GM23338 (cell line): ENCODE measurements at regions not wholly inside any gene's neighbourhood (a gene's known extent, or its start where the extent isn't known, plus 50 kb on each side); places are given as distances from the start of the nearest gene placed in this dataset.

ENCODE experiments used
- ATAC-seq: fragments of 200-7000 bp; cut with Tn5 transposase; 3 replicates; pipeline ENCODE4 v1.9.1; 2020
- DNase-seq: peaks from one replicate; pipeline ENCODE4 v3.0.0-alpha.2; 2015; ENCODE audit warnings: low spot score
- H2AFZ ChIP-seq: fragments of 200-600 bp; sonication (generic); 2 replicates; pipeline ENCODE4 v1.8.0; 2016; ENCODE audit warnings: antibody characterized with exemption, mild to moderate bottlenecking, moderate library complexity
- H3F3A ChIP-seq: fragments of 200-600 bp; sonication (generic); replicated peaks from 2 replicates; pipeline ENCODE4 v1.8.0; 2017; ENCODE audit warnings: antibody characterized with exemption, mixed run types, low read depth
- H3K27ac ChIP-seq: fragments of 200-600 bp; sonication (generic); 2 replicates; pipeline ENCODE4 v1.6.1; 2016; ENCODE audit warnings: low read depth
- H3K27me3 ChIP-seq: fragments of 200-600 bp; sonication (generic); 2 replicates; pipeline ENCODE4 v1.8.0; 2016; ENCODE audit warnings: mild to moderate bottlenecking, mixed run types, moderate library complexity; ENCODE audit not compliant: insufficient read depth
- H3K36me3 ChIP-seq: fragments of 200-600 bp; sonication (generic); 2 replicates; pipeline ENCODE4 v1.8.0; 2016; ENCODE audit warnings: mild to moderate bottlenecking; ENCODE audit not compliant: insufficient read depth
- H3K4me1 ChIP-seq: fragments of 200-600 bp; sonication (generic); 2 replicates; pipeline ENCODE4 v1.8.0; 2016; ENCODE audit warnings: mild to moderate bottlenecking, moderate library complexity; ENCODE audit not compliant: insufficient read depth
- H3K4me2 ChIP-seq: fragments of 200-600 bp; sonication (generic); 2 replicates; pipeline ENCODE4 v1.7.1; 2017; ENCODE audit warnings: mixed run types
- H3K4me3 ChIP-seq: fragments of 200-600 bp; sonication (generic); 2 replicates; pipeline ENCODE4 v1.6.1; 2016; ENCODE audit warnings: mixed run types
- H3K79me2 ChIP-seq: fragments of 200-600 bp; sonication (generic); replicated peaks from 2 replicates; pipeline ENCODE4 v1.8.0; 2017; ENCODE audit warnings: mild to moderate bottlenecking; ENCODE audit not compliant: insufficient read depth
- H3K9me2 ChIP-seq: fragments of 200-600 bp; sonication (generic); 2 replicates; pipeline ENCODE4 v1.8.0; 2017; ENCODE audit not compliant: insufficient read depth
- H4K20me1 ChIP-seq: fragments of 200-600 bp; sonication (generic); replicated peaks from 2 replicates; pipeline ENCODE4 v1.8.0; 2017; ENCODE audit warnings: mild to moderate bottlenecking; ENCODE audit not compliant: insufficient read depth
- H3K27ac Mint-ChIP-seq: 2 replicates; pipeline ENCODE4 v1.8.0; 2020; ENCODE audit warnings: inconsistent platforms, mild to moderate bottlenecking, moderate library complexity, mixed read lengths
- H3K27me3 Mint-ChIP-seq: 3 replicates; pipeline ENCODE4 v1.8.0; 2022; ENCODE audit warnings: low read depth, mild to moderate bottlenecking, moderate library complexity, mixed read lengths, inconsistent platforms; ENCODE audit not compliant: insufficient read depth, poor library complexity
- H3K36me3 Mint-ChIP-seq: 3 replicates; pipeline ENCODE4 v1.8.0; 2021; ENCODE audit warnings: low read depth, mild to moderate bottlenecking, inconsistent platforms, moderate library complexity, mixed read lengths
- H3K4me1 Mint-ChIP-seq: 3 replicates; pipeline ENCODE4 v1.8.0; 2020; ENCODE audit warnings: mild to moderate bottlenecking, inconsistent platforms, mixed read lengths
- H3K4me3 Mint-ChIP-seq: 3 replicates; pipeline ENCODE4 v1.8.0; 2021; ENCODE audit warnings: moderate library complexity, mild to moderate bottlenecking, inconsistent platforms, mixed read lengths
- H3K9me3 Mint-ChIP-seq: 3 replicates; pipeline ENCODE4 v1.8.0; 2020; ENCODE audit warnings: moderate library complexity, mild to moderate bottlenecking, inconsistent platforms, mixed read lengths
- ETS1 ChIP-seq: IDR thresholded peaks from 2 replicates; pipeline ENCODE4 v1.6.1; 2016; ENCODE audit warnings: antibody characterized with exemption
- EZH2 ChIP-seq: fragments of 200-600 bp; sonication (generic); IDR thresholded peaks from one replicate; pipeline ENCODE4 v1.8.0; 2017; ENCODE audit warnings: antibody characterized with exemption, mild to moderate bottlenecking, low read depth; ENCODE audit not compliant: unreplicated experiment
- JUNB ChIP-seq: IDR thresholded peaks from one replicate; pipeline ENCODE4 v1.6.1; 2016; ENCODE audit warnings: antibody characterized with exemption; ENCODE audit not compliant: unreplicated experiment
- NANOG ChIP-seq: IDR thresholded peaks from 2 replicates; pipeline ENCODE4 v1.6.1; 2016; ENCODE audit warnings: antibody characterized with exemption, borderline replicate concordance
- REST ChIP-seq: IDR thresholded peaks from one replicate; pipeline ENCODE4 v1.6.1; 2018; ENCODE audit warnings: antibody characterized with exemption; ENCODE audit not compliant: unreplicated experiment
- STAT1 ChIP-seq: IDR thresholded peaks from one replicate; pipeline ENCODE4 v1.6.1; 2016; ENCODE audit warnings: antibody characterized with exemption; ENCODE audit not compliant: unreplicated experiment
- ZNF331 ChIP-seq: fragments of 250-450 bp; sonication (Bioruptor Pico); IDR thresholded peaks from 2 replicates; pipeline ENCODE4 v1.5.0; 2020; ENCODE audit warnings: low read depth, mild to moderate bottlenecking, moderate library complexity
- ZNF462 ChIP-seq: fragments of 250-450 bp; sonication (Bioruptor Pico); IDR thresholded peaks from 2 replicates; pipeline ENCODE4 v1.5.0; 2020; ENCODE audit warnings: mild to moderate bottlenecking, moderate library complexity

GRCh38 chr1:221796700-221797099 is 54.8 kb upstream of the DUSP10 start (continued):
- TF ChIP-seq REST = no peak
- TF ChIP-seq ETS1 = no peak
- TF ChIP-seq NANOG = no peak
- no peak for TF ChIP-seq ZNF331 (CRISPR knock-in tag)

GRCh38 chr1:221795380-221795779 is 53.5 kb upstream of the DUSP10 start:
- Histone ChIP-seq H3F3A (no peaks in the 10 kb centered on the region), H3K9me2 (0 out of 2 replicates have a peak, but pooled peaks cover 4% of the 10 kb centered on the region), H3K79me2 (no peaks in the 10 kb centered on the region), H3K4me2 (no peak overlapping the region), H3K36me3 (no peaks in the 10 kb centered on the region), H4K20me1 (no peaks in the 10 kb centered on the region), H3K4me1 (no peaks in the 10 kb centered on the region), H3K27me3 (no peaks in the 10 kb centered on the region), H3K27ac (no peak overlapping the region), H3K4me3 (no peak overlapping the region), H2AFZ (no peak overlapping the region)
- no peak for DNase-seq
- Mint-ChIP-seq H3K27ac (no peak overlapping the region), H3K27me3 (no peaks in the 10 kb centered on the region), H3K4me1 (no peaks in the 10 kb centered on the region), H3K9me3 (no peaks in the 10 kb centered on the region), H3K4me3 (no peak overlapping the region), H3K36me3 (no peaks in the 10 kb centered on the region; the same call in 2 of the 3 replicates)
- no peak for ATAC-seq
- TF ChIP-seq EZH2 (no peak), ZNF462 (no peak), JUNB (no peak), STAT1 (no peak)
